Stimulated activated naive CD8-positive, alpha-beta T cell treated with anti-CD3 and anti-CD28 coated beads, Interleukin-15, Interleukin-2, amounts not matched to agents 100 ng/mL and 50 ng/mL, for 24 hours (primary cell): ENCODE measurements at regions not wholly inside any gene's neighbourhood (a gene's known extent, or its start where the extent isn't known, plus 50 kb on each side); places are given as distances from the start of the nearest gene placed in this dataset.
"Not testable (repeated sequence)": the region's sequence is repeated elsewhere in the genome, so short reads cannot be mapped to it uniquely, and the experiment has no call there.

Experiments
- H3K27ac Mint-ChIP-seq: one replicate; pipeline ENCODE4 v1.8.0; 2021; ENCODE audit warnings: mild to moderate bottlenecking, mixed read lengths
- H3K27me3 Mint-ChIP-seq: one replicate; pipeline ENCODE4 v1.8.0; 2021; ENCODE audit warnings: mixed read lengths
- H3K36me3 Mint-ChIP-seq: one replicate; pipeline ENCODE4 v1.8.0; 2021; ENCODE audit warnings: low read depth, mixed read lengths
- H3K4me1 Mint-ChIP-seq: one replicate; pipeline ENCODE4 v1.8.0; 2021; ENCODE audit warnings: low read depth, mixed read lengths
- H3K4me3 Mint-ChIP-seq: one replicate; pipeline ENCODE4 v1.8.0; 2021; ENCODE audit warnings: mild to moderate bottlenecking, mixed read lengths
- H3K9me3 Mint-ChIP-seq: one replicate; pipeline ENCODE4 v1.8.0; 2021; ENCODE audit warnings: mixed read lengths

GRCh38 chr17:45581860-45582259 is 91.3 kb upstream of the PLEKHM1 start:
- H3K27me3 Mint-ChIP-seq: no peaks in the 10 kb centered on the region
- H3K4me1 Mint-ChIP-seq: peaks cover 54% of the 10 kb centered on the region
- H3K27ac Mint-ChIP-seq: no peak overlapping the region
- no peak overlapping the region for H3K4me3 Mint-ChIP-seq
- H3K9me3 Mint-ChIP-seq: no peaks in the 10 kb centered on the region
- peaks cover 28% of the 10 kb centered on the region for H3K36me3 Mint-ChIP-seq

GRCh38 chr17:45584092-45585036 is 93.8 kb upstream of the PLEKHM1 start:
- Mint-ChIP-seq H3K36me3 (peaks cover 20% of the 10 kb centered on the region), H3K4me1 (peaks cover 47% of the 10 kb centered on the region), H3K9me3 (no peaks in the 10 kb centered on the region), H3K4me3 (peak overlapping the region; percentile 92), H3K27me3 (no peaks in the 10 kb centered on the region), H3K27ac (peak overlapping the region; percentile 90)

- H3K27me3 Mint-ChIP-seq, H3K9me3 Mint-ChIP-seq: not testable (repeated sequence)
- H3K4me1 Mint-ChIP-seq: peaks cover 39% of the 10 kb centered on the region
- H3K27ac Mint-ChIP-seq: peak overlapping the region; percentile 85
- H3K4me3 Mint-ChIP-seq: peak overlapping the region; percentile 92
- peaks cover 20% of the 10 kb centered on the region for H3K36me3 Mint-ChIP-seq
These were observed 94.7 kb upstream of the PLEKHM1 start for GRCh38 chr17:45585037-45585733.

- H3K9me3 Mint-ChIP-seq, H3K27me3 Mint-ChIP-seq: not testable (repeated sequence)
- Mint-ChIP-seq H3K4me1 (peaks cover 33% of the 10 kb centered on the region), H3K4me3 (peak overlapping the region; percentile 92), H3K27ac (peak overlapping the region; percentile 85), H3K36me3 (peaks cover 16% of the 10 kb centered on the region)
These were observed 95.5 kb upstream of the PLEKHM1 start for GRCh38 chr17:45585794-45586650.

GRCh38 chr17:45586651-45586934 is 96.1 kb upstream of the PLEKHM1 start:
- H3K4me3 Mint-ChIP-seq, H3K27ac Mint-ChIP-seq, H3K27me3 Mint-ChIP-seq, H3K9me3 Mint-ChIP-seq: not testable (repeated sequence)
- Mint-ChIP-seq H3K36me3 (peaks cover 14% of the 10 kb centered on the region), H3K4me1 (peaks cover 28% of the 10 kb centered on the region)

- not testable (repeated sequence) for H3K27me3 Mint-ChIP-seq, H3K36me3 Mint-ChIP-seq, H3K4me3 Mint-ChIP-seq, H3K4me1 Mint-ChIP-seq, H3K27ac Mint-ChIP-seq, H3K9me3 Mint-ChIP-seq
These were observed 102.0 kb upstream of the PLEKHM1 start for GRCh38 chr17:45592433-45592923.

DNA sequence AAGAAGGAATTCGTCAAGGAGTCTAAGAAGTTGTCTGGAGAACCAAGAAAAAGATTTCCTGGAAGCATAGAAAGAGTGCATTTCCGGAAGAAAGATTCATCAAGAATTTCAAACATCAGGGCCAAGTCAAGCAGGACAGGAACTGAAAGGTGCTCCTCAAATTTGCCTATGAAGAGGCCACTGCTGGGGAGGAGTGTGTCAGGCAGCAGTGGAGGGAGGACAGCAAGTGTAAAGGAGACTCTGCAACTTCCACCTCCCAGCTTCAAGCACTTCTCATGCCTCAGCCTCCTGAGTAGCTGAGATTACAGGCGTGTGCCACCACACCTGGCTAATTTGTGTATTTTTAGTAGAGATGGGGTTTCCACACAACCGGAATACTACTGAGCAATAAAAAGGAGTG is 105.8 kb upstream of the PLEKHM1 start:
- H3K27me3 Mint-ChIP-seq, H3K4me1 Mint-ChIP-seq, H3K27ac Mint-ChIP-seq, H3K36me3 Mint-ChIP-seq, H3K4me3 Mint-ChIP-seq, H3K9me3 Mint-ChIP-seq: not testable (repeated sequence)

DNA sequence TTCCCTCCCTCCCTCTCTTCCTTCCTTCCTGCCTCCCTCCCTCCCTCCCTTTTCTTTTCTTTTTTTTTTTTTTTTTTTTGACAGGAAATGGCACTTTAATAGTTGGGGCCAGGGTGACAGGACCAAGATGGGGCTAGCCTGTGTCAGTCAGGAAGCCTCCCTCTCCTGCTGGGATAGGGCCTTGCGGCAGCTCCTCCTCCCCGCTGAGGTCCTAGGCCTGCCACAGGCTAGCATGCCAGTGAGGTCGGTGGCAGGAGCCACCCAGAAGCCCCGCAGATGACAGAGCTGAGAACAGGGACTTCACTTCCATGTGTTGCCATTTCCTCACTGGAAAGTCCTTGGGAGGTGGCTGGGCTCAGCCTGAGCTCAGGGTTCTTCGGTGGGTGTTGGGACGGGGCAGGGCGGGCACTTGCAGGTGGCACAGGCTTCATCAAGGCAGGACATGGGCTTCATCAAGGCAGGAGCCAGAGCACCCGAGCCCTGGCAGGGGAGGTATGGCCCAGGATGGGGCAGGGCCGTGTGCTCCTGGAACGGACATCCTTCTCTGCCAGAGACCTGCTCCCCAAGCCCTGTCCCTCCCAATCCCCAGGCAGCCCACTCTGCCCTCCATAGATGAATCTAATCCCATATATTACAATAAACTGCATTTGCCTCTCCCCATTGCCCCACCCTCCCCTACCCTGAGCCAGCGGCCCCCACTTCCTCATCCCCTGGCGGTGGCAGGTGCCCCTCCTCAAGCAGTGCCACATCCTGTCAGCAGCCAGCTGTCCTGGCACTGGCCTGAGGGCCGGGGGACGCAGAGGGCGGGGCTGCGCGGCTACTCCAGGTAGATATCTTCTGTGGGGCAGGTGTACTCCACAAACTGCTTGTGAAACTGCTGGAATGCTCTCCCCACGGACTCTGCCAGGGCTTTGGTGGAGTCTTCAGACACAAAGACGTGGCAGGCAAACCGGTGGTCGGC is 109.8 kb upstream of the PLEKHM1 start:
- not testable (repeated sequence) for H3K27me3 Mint-ChIP-seq, H3K9me3 Mint-ChIP-seq, H3K4me3 Mint-ChIP-seq, H3K4me1 Mint-ChIP-seq, H3K36me3 Mint-ChIP-seq
- peak overlapping the region; percentile 31 for H3K27ac Mint-ChIP-seq

DNA sequence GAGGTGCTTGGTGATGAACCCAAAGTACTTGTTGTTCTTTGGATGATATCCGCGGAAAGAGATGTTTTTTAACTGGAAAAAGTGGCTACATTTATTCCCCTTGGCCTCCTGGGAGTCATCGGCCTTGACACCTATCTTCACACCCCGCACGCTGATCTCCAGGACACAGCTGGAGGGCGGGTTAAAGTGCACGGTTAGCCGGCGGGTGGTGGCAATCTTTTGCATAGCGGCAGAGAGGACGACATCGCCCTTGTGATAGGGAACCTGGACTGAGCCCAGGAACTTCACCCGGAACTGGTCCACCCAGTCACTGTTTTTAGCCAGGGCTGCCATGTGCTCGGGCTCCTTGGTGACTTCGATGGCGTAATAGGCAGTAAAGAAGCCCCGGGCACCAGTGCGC is 110.5 kb upstream of the PLEKHM1 start:
- H3K27ac Mint-ChIP-seq, H3K36me3 Mint-ChIP-seq, H3K9me3 Mint-ChIP-seq, H3K27me3 Mint-ChIP-seq, H3K4me1 Mint-ChIP-seq, H3K4me3 Mint-ChIP-seq: not testable (repeated sequence)

DNA sequence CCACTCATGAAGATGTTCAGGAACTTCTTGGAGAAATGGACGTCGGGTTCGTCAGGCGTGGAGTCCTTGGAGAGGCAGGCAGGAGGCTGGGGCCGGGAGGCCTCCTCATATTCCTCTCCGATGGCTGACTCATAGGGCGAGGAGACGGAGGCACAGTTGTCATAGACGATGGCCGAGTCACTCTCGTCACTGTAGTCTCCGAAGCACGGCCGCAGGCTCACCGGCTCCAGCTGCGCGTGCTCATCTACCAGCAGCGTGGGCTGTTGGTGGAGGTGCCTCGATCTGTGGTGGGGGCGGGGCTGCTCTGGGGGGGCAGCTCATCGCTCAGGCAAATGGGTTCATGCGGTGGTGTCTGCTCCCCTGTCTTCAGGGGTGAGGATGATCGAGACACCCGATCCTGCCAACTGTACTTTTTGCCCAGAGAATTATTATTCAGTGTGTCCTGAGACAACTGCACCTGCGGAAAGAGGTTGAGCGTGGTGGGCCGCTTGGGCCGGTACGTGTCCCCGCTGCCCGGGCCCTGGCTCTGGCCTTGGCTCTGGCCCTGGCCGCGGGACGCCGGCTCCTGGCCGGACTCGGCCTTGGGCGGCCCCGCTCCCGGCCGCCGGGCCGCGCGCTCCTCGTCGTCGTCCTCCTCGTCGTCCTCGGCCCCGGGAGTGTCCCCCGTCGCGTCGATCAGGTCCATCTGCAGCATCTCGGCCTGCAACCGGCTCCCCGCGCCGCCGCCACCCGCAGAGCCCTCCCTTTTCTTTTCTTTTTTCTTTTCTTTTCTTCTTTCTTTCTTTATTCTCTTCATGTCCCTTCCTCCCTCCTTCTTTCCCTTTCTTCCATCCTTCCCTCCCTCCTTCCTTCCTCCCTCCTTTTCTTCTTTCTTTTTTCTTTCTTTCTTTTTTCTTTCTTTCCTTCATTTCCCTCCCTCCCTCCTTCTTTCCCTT is 111.4 kb upstream of the PLEKHM1 start:
- not testable (repeated sequence) for H3K36me3 Mint-ChIP-seq, H3K4me1 Mint-ChIP-seq, H3K9me3 Mint-ChIP-seq, H3K27me3 Mint-ChIP-seq, H3K4me3 Mint-ChIP-seq, H3K27ac Mint-ChIP-seq

DNA sequence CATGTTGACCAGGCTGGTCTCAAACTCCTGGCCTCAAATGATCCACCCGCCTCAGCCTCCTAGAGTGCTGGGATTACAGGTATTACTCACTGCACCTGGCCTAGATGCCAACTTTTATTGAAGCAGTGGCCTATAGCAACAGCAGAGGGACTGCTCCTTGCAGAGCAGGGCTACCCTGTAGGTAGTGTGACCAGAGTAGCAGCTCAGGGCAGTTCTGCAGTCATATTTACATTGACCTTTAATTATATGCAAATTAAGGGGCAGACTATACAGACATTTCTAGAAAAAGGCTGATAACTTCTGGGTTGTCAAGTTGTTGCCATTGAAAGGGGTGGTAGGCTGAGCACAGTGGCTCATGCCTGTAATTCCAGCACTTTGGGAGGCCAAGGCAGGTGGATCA is 115.2 kb upstream of the PLEKHM1 start:
- not testable (repeated sequence) for H3K4me3 Mint-ChIP-seq, H3K9me3 Mint-ChIP-seq, H3K27ac Mint-ChIP-seq, H3K27me3 Mint-ChIP-seq, H3K36me3 Mint-ChIP-seq, H3K4me1 Mint-ChIP-seq

GRCh38 chr17:45619984-45620405 is 129.5 kb upstream of the PLEKHM1 start:
- H3K27ac Mint-ChIP-seq, H3K4me1 Mint-ChIP-seq, H3K27me3 Mint-ChIP-seq, H3K36me3 Mint-ChIP-seq, H3K9me3 Mint-ChIP-seq: not testable (repeated sequence)
- peak overlapping the region; percentile 80 for H3K4me3 Mint-ChIP-seq

DNA sequence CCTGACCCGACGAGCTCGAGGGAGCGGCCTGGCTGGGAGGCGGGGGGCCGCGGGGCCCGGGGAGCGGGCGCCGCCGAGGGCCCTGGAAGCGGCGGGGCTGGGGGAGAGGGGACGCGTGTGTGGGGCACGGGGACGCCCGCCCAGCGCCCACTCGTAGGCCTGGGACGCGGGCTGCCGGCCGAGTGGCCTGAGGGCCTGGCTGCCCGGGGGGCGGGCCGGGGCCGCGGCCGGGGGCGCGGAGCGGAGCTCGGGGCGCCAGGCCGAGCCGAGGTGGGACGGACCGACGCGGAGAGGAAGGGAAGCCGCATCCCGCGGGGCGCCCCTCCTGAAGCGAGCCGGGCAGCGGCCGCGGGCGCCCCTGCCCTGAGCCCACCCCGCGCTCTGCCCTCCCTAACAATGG is 129.9 kb upstream of the PLEKHM1 start:
- not testable (repeated sequence) for H3K27ac Mint-ChIP-seq, H3K27me3 Mint-ChIP-seq, H3K36me3 Mint-ChIP-seq, H3K9me3 Mint-ChIP-seq, H3K4me1 Mint-ChIP-seq
- peak overlapping the region; percentile 80 for H3K4me3 Mint-ChIP-seq
